ENCODE measurements at regions not wholly inside any gene's neighbourhood (a gene's known extent, or its start where the extent isn't known, plus 50 kb on each side); places are given as distances from the start of the nearest gene placed in this dataset.

DNA sequence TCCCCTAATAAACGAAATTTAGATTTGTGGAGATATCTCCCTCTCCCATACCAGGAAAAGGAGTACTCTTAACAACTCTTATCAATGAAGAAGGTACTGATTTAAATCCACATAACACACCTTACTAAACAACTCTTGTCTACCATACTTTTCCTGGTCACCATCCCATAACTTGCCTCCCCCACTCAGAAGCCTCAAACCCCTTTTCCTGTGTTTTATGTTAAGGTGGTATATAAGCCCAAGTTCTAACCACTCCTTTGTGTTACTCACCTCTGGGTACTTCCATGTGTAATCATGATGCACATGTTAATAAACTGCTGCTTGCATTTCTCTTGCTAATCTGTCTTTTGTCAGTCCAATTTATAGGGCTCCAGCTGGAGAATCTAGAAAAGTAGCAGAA is 330.7 kb downstream of the CD83 start:
- TF ChIP-seq RAD21 (conservative IDR thresholded peaks at IDR 0.05): no peak
- no peak for TF ChIP-seq EZH2 (IDR thresholded peaks at IDR 0.05; ENCODE audit: borderline replicate concordance, insufficient read depth, low read length, poor library complexity, severe bottlenecking)
- TF ChIP-seq, protein P1, sequence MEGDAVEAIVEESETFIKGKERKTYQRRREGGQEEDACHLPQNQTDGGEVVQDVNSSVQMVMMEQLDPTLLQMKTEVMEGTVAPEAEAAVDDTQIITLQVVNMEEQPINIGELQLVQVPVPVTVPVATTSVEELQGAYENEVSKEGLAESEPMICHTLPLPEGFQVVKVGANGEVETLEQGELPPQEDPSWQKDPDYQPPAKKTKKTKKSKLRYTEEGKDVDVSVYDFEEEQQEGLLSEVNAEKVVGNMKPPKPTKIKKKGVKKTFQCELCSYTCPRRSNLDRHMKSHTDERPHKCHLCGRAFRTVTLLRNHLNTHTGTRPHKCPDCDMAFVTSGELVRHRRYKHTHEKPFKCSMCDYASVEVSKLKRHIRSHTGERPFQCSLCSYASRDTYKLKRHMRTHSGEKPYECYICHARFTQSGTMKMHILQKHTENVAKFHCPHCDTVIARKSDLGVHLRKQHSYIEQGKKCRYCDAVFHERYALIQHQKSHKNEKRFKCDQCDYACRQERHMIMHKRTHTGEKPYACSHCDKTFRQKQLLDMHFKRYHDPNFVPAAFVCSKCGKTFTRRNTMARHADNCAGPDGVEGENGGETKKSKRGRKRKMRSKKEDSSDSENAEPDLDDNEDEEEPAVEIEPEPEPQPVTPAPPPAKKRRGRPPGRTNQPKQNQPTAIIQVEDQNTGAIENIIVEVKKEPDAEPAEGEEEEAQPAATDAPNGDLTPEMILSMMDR (IDR thresholded peaks at IDR 0.05; ENCODE audit: poor library complexity, severe bottlenecking): no peak
- no peak for TF ChIP-seq MXI1 (conservative IDR thresholded peaks at IDR 0.05; ENCODE audit: poor library complexity, severe bottlenecking)
- TF ChIP-seq, protein P2, sequence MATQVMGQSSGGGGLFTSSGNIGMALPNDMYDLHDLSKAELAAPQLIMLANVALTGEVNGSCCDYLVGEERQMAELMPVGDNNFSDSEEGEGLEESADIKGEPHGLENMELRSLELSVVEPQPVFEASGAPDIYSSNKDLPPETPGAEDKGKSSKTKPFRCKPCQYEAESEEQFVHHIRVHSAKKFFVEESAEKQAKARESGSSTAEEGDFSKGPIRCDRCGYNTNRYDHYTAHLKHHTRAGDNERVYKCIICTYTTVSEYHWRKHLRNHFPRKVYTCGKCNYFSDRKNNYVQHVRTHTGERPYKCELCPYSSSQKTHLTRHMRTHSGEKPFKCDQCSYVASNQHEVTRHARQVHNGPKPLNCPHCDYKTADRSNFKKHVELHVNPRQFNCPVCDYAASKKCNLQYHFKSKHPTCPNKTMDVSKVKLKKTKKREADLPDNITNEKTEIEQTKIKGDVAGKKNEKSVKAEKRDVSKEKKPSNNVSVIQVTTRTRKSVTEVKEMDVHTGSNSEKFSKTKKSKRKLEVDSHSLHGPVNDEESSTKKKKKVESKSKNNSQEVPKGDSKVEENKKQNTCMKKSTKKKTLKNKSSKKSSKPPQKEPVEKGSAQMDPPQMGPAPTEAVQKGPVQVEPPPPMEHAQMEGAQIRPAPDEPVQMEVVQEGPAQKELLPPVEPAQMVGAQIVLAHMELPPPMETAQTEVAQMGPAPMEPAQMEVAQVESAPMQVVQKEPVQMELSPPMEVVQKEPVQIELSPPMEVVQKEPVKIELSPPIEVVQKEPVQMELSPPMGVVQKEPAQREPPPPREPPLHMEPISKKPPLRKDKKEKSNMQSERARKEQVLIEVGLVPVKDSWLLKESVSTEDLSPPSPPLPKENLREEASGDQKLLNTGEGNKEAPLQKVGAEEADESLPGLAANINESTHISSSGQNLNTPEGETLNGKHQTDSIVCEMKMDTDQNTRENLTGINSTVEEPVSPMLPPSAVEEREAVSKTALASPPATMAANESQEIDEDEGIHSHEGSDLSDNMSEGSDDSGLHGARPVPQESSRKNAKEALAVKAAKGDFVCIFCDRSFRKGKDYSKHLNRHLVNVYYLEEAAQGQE (IDR thresholded peaks at IDR 0.05; ENCODE audit: borderline replicate concordance): no peak
- TF ChIP-seq POLR2AphosphoS5 (IDR thresholded peaks at IDR 0.05): no peak
- no peak for TF ChIP-seq EP300 (conservative IDR thresholded peaks at IDR 0.05; ENCODE audit: poor library complexity, severe bottlenecking)
